ENCODE measurements at regions not wholly inside any gene's neighbourhood (a gene's known extent, or its start where the extent isn't known, plus 50 kb on each side); places are given as distances from the start of the nearest gene placed in this dataset.

DNA sequence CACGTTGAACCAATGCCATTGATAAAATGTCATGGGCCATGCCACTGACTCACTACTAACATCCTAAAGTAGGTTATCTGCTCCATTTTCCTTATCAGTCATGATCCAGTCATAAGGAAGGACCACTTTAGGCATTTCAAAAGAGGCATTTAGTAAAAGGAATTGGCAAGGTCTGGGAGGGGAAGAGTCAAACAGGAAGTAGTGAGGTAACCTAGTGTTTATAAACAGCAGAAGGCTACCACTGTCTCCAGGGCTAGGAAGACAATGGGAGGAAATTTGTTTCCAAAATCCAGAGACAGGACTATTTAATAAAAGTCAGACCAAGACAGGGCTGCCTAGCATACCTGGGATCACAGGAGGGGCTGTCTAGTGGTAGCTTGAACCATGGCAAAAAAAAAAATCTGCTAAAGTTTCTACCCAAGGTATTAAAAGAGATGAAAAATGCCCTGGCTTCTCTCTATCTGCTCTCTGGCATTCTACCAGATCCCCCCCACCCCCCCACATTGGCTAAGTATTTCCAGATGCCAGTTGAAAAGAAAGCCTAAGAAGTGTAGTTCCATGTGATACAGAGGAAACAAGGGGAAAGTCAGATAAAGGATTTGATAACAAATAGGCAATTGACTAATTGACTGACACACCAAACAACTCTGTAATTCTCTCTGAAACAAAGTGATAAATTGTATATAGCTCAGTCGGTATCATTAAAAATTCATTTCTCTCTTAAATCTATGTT lies 50.4 kb upstream of the C11orf87 start:
- TF ChIP-seq, protein P1, sequence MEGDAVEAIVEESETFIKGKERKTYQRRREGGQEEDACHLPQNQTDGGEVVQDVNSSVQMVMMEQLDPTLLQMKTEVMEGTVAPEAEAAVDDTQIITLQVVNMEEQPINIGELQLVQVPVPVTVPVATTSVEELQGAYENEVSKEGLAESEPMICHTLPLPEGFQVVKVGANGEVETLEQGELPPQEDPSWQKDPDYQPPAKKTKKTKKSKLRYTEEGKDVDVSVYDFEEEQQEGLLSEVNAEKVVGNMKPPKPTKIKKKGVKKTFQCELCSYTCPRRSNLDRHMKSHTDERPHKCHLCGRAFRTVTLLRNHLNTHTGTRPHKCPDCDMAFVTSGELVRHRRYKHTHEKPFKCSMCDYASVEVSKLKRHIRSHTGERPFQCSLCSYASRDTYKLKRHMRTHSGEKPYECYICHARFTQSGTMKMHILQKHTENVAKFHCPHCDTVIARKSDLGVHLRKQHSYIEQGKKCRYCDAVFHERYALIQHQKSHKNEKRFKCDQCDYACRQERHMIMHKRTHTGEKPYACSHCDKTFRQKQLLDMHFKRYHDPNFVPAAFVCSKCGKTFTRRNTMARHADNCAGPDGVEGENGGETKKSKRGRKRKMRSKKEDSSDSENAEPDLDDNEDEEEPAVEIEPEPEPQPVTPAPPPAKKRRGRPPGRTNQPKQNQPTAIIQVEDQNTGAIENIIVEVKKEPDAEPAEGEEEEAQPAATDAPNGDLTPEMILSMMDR (IDR thresholded peaks at IDR 0.05; ENCODE audit: borderline replicate concordance, extremely low read depth, low read length, poor library complexity, severe bottlenecking), result no peak
- TF ChIP-seq EZH2 (IDR thresholded peaks at IDR 0.05; ENCODE audit: borderline replicate concordance, low read depth, low read length, severe bottlenecking), result no peak
